Urothelium cell line (cell line): ENCODE measurements at regions not wholly inside any gene's neighbourhood (a gene's known extent, or its start where the extent isn't known, plus 50 kb on each side); places are given as distances from the start of the nearest gene placed in this dataset.

Experiments used
- DNase-seq: peaks from one replicate; pipeline ENCODE4 v3.0.0; 2011; ENCODE audit warnings: low spot score, mixed read lengths
- FAIRE-seq: peaks from 2 replicates; lab custom pipeline; 2011; peaks lifted over from hg19 to GRCh38; lab: Jason Lieb, UNC

GRCh38 chr15:97071668-97072067, 741.2 kb downstream of the NR2F2 start:
- FAIRE-seq, result peak; percentile 40
- no peak for DNase-seq

GRCh38 chr15:97072545-97072944, 742.0 kb downstream of the NR2F2 start:
- DNase-seq (no peak), FAIRE-seq (no peak)

DNA sequence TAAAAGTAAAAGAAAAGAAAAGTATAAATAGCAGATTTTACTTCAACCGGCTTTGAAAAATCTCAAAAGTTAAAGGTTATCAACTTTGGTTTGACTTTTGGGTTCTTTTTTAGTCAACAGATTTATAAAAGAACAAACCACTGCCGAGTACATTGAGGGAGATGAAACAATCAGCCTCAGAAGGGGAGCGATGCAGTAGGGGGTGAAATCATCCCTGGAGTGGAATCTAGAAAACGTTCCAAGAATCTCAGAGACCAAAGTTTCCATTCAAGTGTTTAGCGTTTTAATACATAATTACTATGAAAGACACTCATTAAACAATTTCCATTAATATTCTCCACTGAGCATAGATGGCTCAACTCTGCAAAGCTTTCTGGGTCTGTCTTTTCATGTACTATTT, 745.5 kb downstream of the NR2F2 start:
- DNase-seq (no peak), FAIRE-seq (no peak)

DNA sequence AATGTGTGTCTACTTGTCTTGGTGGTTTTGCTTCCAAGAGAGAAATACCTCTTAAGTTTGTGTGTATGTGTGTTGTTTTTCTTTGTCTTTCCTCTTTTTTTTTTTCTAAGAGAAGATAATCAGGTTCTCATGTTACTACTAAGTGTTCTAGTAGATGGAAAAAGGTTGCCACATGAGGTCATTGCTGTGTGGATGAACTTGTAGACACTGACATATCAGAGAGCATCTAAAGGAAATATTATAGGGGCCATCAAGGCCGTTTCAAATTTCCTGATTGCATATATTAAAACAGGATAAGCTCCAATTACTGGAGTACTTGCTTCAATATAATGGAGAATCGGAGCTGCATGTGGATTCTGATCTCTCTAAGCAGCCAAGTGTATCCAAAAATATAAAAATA, 747.5 kb downstream of the NR2F2 start:
- no peak for DNase-seq
- no peak for FAIRE-seq

DNA sequence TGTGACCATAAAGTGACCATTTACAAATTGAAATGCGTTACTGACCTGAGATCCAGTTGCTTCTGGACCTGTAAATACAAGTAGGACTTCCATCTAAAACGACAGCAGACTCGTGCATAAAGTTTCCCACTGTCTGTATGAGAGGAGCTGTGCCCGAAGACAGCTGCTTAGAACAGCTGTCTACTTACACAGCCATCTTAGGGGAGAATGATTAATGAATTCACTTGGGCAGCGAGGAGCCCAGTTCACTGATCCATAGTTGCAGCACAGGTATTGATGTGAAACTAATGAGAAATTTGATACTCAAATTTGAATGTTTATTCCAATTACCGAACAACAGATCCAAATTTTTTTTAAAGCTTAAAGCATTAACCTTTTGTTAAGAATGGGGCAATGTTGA, 748.1 kb downstream of the NR2F2 start:
- DNase-seq (no peak), FAIRE-seq (no peak)

- DNase-seq, result no peak
- FAIRE-seq, result peak; percentile 53
These were observed 751.2 kb downstream of the NR2F2 start for GRCh38 chr15:97081666-97082226.

GRCh38 chr15:97082830-97083229, 752.3 kb downstream of the NR2F2 start:
- FAIRE-seq, result no peak

GRCh38 chr15:97084650-97085049, 754.1 kb downstream of the NR2F2 start:
- peak; percentile 52 for DNase-seq
- no peak for FAIRE-seq

More at GRCh38 chr15:97082830-97083229, 752.3 kb downstream of the NR2F2 start:
- no peak for DNase-seq

- no peak for DNase-seq
- FAIRE-seq, result peak; percentile 37
These were observed 755.2 kb downstream of the NR2F2 start for GRCh38 chr15:97085731-97086130.

- no peak for FAIRE-seq
- DNase-seq, result peak; percentile 43
These were observed 756.7 kb downstream of the NR2F2 start for GRCh38 chr15:97087006-97087741.

- FAIRE-seq, result no peak
- no peak for DNase-seq
These were observed 760.6 kb downstream of the NR2F2 start for GRCh38 chr15:97091093-97091492.

DNA sequence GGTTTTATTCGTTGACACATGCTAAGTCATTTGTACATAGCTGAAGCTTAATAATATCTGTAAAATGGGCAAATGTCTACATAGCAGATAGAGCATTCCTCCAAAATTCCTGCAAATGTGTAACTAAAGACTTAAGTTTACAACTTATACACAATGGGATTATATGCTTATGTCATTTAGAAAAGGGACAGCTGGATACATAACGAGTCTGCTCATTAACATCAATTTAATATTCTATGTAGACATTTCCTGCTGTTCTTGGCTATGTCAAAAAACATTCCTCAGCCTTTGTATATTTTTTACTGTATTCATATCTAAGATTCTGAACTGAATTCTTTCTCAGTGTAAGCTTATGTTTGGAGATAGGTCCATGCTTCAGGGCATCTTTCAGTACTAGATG, 762.2 kb downstream of the NR2F2 start:
- DNase-seq (no peak), FAIRE-seq (no peak)

- FAIRE-seq (no peak), DNase-seq (no peak)
These were observed 765.9 kb downstream of the NR2F2 start for GRCh38 chr15:97096303-97096835.

- no peak for FAIRE-seq
These were observed 768.5 kb downstream of the NR2F2 start for GRCh38 chr15:97099040-97099439.

DNA sequence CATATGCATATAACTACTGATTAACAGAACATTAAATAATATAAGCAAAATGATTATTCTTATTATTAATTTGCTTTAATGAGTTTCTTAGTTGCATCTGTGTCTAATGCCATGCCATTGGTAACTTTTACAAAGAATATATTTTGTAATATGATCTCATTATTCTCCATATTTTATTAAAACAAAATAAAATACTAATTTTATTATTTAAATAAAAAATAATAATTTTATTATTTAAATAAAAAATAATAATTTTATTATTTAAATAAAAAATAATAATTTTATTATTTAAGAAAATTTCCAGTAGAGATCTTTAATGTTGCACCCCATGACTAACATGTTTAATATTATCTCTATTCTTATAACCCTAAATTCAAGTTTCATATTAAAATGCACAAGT, 771.1 kb downstream of the NR2F2 start:
- no peak for FAIRE-seq
- DNase-seq, result no peak

More at GRCh38 chr15:97099040-97099439, 768.5 kb downstream of the NR2F2 start:
- DNase-seq, result no peak

GRCh38 chr15:97114900-97115760, 784.6 kb downstream of the NR2F2 start:
- FAIRE-seq (no peak), DNase-seq (no peak)

- FAIRE-seq (no peak), DNase-seq (no peak)
These were observed 785.2 kb downstream of the NR2F2 start for GRCh38 chr15:97115761-97116070.

- FAIRE-seq, result no peak
- no peak for DNase-seq
These were observed 794.3 kb downstream of the NR2F2 start for GRCh38 chr15:97124790-97125189.

DNA sequence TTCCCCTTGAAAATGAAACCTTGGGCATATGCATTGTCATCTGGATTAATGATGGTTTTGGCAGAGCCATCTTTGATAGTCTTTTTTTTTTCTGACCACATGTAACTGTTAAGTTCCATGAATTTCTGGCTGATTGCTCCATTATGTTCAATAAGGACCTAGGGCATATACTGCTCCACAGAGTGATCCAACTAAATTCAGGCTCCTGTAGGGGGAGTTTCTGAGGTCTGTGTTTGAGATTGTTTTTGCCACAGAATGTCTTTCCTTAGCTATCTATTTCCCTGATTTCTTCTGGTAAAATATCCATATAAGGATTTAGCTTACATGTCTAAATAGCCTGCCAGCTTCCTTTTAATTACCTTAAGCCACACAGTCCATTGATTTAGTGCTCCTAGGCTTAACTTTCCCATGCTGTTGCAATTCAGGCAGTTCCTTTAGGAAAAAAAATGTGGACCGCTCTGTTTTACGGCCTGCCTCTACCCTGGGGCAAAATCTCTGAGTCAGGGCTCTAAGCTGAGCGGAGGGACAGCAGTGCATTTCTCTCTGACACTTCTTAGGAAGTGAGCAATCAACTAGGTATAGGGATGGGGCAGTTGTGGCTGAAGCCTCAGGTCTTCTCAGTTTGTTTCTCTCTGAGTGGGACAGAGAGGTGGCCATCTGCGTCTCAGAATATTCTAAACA, 796.2 kb downstream of the NR2F2 start:
- DNase-seq, result no peak
- no peak for FAIRE-seq

DNA sequence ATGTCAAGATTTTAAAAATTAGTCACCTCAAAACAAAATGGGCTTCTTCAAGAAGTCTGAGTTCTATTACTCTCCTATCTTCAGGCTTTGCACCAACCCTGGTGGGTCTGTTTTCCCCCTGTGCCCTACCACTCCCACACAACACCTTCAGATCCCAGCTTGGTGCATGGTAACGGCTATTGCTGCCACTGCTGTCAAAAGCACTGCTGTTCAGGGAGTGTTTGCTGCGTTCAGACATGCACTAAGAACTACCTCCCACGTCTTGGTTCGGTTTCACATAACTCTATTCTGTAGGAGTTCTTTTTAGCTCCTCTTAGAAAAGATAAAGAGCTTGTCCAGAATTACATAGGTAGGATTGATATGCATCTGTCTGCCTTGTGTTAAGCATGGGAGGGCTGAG, 799.2 kb downstream of the NR2F2 start:
- DNase-seq (no peak), FAIRE-seq (no peak)

DNA sequence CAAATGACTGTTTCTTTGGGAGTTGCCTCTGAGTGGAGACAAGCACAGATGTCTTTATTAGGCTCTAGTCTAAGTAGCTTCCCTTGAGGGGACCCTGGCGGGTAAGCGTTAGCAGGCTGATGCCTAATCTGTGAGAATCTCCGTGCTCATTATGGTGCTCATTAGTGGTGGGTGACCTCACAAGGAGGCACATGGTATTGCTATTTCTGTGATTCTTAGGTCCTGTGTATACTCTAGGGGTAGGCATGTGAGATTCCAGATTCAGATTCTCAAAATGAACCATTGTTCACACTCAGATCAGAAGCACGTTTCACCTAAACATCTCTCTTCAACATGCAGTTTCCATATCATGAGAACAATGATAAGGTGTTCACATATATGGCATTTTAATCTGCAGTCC, 809.7 kb downstream of the NR2F2 start:
- DNase-seq, result no peak
- FAIRE-seq, result no peak
